AG20443 (cell line): ENCODE measurements at regions not wholly inside any gene's neighbourhood (a gene's known extent, or its start where the extent isn't known, plus 50 kb on each side); places are given as distances from the start of the nearest gene placed in this dataset.
A peak's percentile ranks its signal among the peaks of the same experiment; 100 is the strongest.

Experiments
- DNase-seq: peaks from one replicate; pipeline ENCODE4 v3.0.0; 2012; ENCODE audit warnings: low spot score, mixed read lengths

GRCh38 chr12:16972923-16973770, 367.2 kb upstream of the LMO3 start:
- no peak for DNase-seq

GRCh38 chr12:16962889-16963288, 356.9 kb upstream of the LMO3 start:
- no peak for DNase-seq

GRCh38 chr12:16955083-16955657, 349.2 kb upstream of the LMO3 start:
- no peak for DNase-seq

GRCh38 chr12:16949871-16950667, 344.1 kb upstream of the LMO3 start:
- DNase-seq, result no peak

GRCh38 chr12:16949371-16949770, 343.4 kb upstream of the LMO3 start:
- no peak for DNase-seq

- no peak for DNase-seq
Observed at GRCh38 chr12:16946704-16947103, 340.7 kb upstream of the LMO3 start.

- DNase-seq, result peak; percentile 42
Observed at GRCh38 chr12:16939871-16940306, 333.9 kb upstream of the LMO3 start.

- DNase-seq, result no peak
Observed at GRCh38 chr12:16927259-16927658, 321.3 kb upstream of the LMO3 start.

GRCh38 chr12:16920451-16920850, 314.5 kb upstream of the LMO3 start:
- DNase-seq, result no peak

GRCh38 chr12:16919551-16919950, 313.6 kb upstream of the LMO3 start:
- DNase-seq, result no peak

GRCh38 chr12:16914853-16915252, 308.9 kb upstream of the LMO3 start:
- DNase-seq, result no peak

- no peak for DNase-seq
Observed at GRCh38 chr12:16913832-16914490, 308.0 kb upstream of the LMO3 start.

- DNase-seq, result no peak
Observed at GRCh38 chr12:16901946-16902345, 296.0 kb upstream of the LMO3 start.

- no peak for DNase-seq
Observed at GRCh38 chr12:16893426-16893825, 287.5 kb upstream of the LMO3 start.

- no peak for DNase-seq
Observed at GRCh38 chr12:16891673-16892072, 285.7 kb upstream of the LMO3 start.

- no peak for DNase-seq
Observed at GRCh38 chr12:16884819-16885218, 278.9 kb upstream of the LMO3 start.

GRCh38 chr12:16884056-16884455, 278.1 kb upstream of the LMO3 start:
- no peak for DNase-seq

GRCh38 chr12:16881986-16882570, 276.1 kb upstream of the LMO3 start:
- no peak for DNase-seq

- no peak for DNase-seq
Observed at GRCh38 chr12:16880864-16881285, 274.9 kb upstream of the LMO3 start.

- DNase-seq, result no peak
Observed at GRCh38 chr12:16870845-16871244, 264.9 kb upstream of the LMO3 start.

GRCh38 chr12:16863742-16864141, 257.8 kb upstream of the LMO3 start:
- no peak for DNase-seq

GRCh38 chr12:16857456-16857923, 251.5 kb upstream of the LMO3 start:
- no peak for DNase-seq
